ENCODE measurements at regions not wholly inside any gene's neighbourhood (a gene's known extent, or its start where the extent isn't known, plus 50 kb on each side); places are given as distances from the start of the nearest gene placed in this dataset.

- Histone ChIP-seq H3K4me1 (ENCODE audit: control insufficient read depth in 2 of 2, insufficient read depth in 1 of 2, low read depth in 1 of 2, low read length in 2 of 2) (peaks cover 0 to 5% of the 10 kb centered on the region in 2 donors), H3K23ac (ENCODE audit: low read depth, low read length, poor library complexity) (no peak overlapping the region), H2BK15ac (ENCODE audit: low read length) (no peak overlapping the region), H3K4ac (ENCODE audit: low read length) (no peak overlapping the region), H3K9ac (ENCODE audit: low read depth, low read length, poor library complexity) (no peak overlapping the region), H3K27me3 (ENCODE audit: control insufficient read depth in 3 of 3, insufficient read depth in 3 of 3, low read depth in 1 of 3, low read length in 3 of 3) (no peaks in the 10 kb centered on the region), H3K27ac (replicated peaks; ENCODE audit: low read length) (no peak overlapping the region), H3K79me1 (ENCODE audit: low read depth, low read length) (no peaks in the 10 kb centered on the region), H3K4me2 (ENCODE audit: insufficient read depth, low read length, poor library complexity, severe bottlenecking) (no peak overlapping the region), H2BK12ac (ENCODE audit: low read length) (no peak overlapping the region), H2AFZ (ENCODE audit: low read length) (no peak overlapping the region), H2BK5ac (ENCODE audit: low read length) (no peak overlapping the region), H3K36me3 (replicated peaks in 1 of 2; ENCODE audit: control insufficient read depth in 2 of 2, insufficient read depth in 2 of 2, low read length in 2 of 2) (no peaks in the 10 kb centered on the region), H3K18ac (ENCODE audit: low read length) (no peak overlapping the region), H4K91ac (ENCODE audit: low read depth, low read length, poor library complexity) (no peak overlapping the region), H3K4me3 (ENCODE audit: low read length in 2 of 2) (no peak overlapping the region), H3K9me3 (replicated peaks in 1 of 2; ENCODE audit: control insufficient read depth in 2 of 2, insufficient read depth in 1 of 2, low read depth in 1 of 2, low read length in 2 of 2) (no peaks in the 10 kb centered on the region), H3K14ac (ENCODE audit: low read length) (no peak overlapping the region), H4K8ac (ENCODE audit: low read depth, low read length) (no peak overlapping the region), H2AK5ac (ENCODE audit: low read depth, low read length) (no peak overlapping the region), H2BK120ac (ENCODE audit: low read depth, low read length) (no peak overlapping the region)
- WGBS, 2 donors (ENCODE audit: extremely low coverage in 2 of 2, insufficient read length in 2 of 2, insufficient replicate concordance in 1 of 2), result no CpG with 5 or more reads among the region's 2 CpGs
- DNase-seq (ENCODE audit: low spot score), result no peak
Measured at GRCh38 chr11:112363527-112363926, 102.9 kb upstream of the PLET1 start.

- no peak overlapping the region for H2BK12ac ChIP-seq (ENCODE audit: low read length)
- no peak overlapping the region for H3K18ac ChIP-seq (ENCODE audit: low read length)
- no peak overlapping the region for H3K23ac ChIP-seq (ENCODE audit: low read depth, low read length, poor library complexity)
- no peak overlapping the region for H2BK120ac ChIP-seq (ENCODE audit: low read depth, low read length)
- no CpG with 5 or more reads among the region's 7 CpGs for WGBS, 2 donors (ENCODE audit: extremely low coverage in 2 of 2, insufficient read length in 2 of 2, insufficient replicate concordance in 1 of 2)
- no peak overlapping the region for H2AFZ ChIP-seq (ENCODE audit: low read length)
- no peak overlapping the region for H2AK5ac ChIP-seq (ENCODE audit: low read depth, low read length)
- H4K91ac ChIP-seq (ENCODE audit: low read depth, low read length, poor library complexity), result no peak overlapping the region
- H3K27me3 ChIP-seq (ENCODE audit: control insufficient read depth in 3 of 3, insufficient read depth in 3 of 3, low read depth in 1 of 3, low read length in 3 of 3), result no peaks in the 10 kb centered on the region
- H3K4ac ChIP-seq (ENCODE audit: low read length), result no peak overlapping the region
- H4K8ac ChIP-seq (ENCODE audit: low read depth, low read length), result no peak overlapping the region
- H2BK15ac ChIP-seq (ENCODE audit: low read length), result no peak overlapping the region
- H3K27ac ChIP-seq (replicated peaks; ENCODE audit: low read length), result no peak overlapping the region
- H3K9me3 ChIP-seq (replicated peaks in 1 of 2; ENCODE audit: control insufficient read depth in 2 of 2, insufficient read depth in 1 of 2, low read depth in 1 of 2, low read length in 2 of 2), result no peaks in the 10 kb centered on the region
- H3K36me3 ChIP-seq (replicated peaks in 1 of 2; ENCODE audit: control insufficient read depth in 2 of 2, insufficient read depth in 2 of 2, low read length in 2 of 2), result no peaks in the 10 kb centered on the region
- no peak overlapping the region for H3K14ac ChIP-seq (ENCODE audit: low read length)
- H2BK5ac ChIP-seq (ENCODE audit: low read length), result no peak overlapping the region
- no peaks in the 10 kb centered on the region for H3K79me1 ChIP-seq (ENCODE audit: low read depth, low read length)
- no peak overlapping the region for H3K9ac ChIP-seq (ENCODE audit: low read depth, low read length, poor library complexity)
- DNase-seq (ENCODE audit: low spot score), result no peak
- H3K4me3 ChIP-seq (ENCODE audit: low read length in 2 of 2), result no peak overlapping the region
- no peak overlapping the region for H3K4me2 ChIP-seq (ENCODE audit: insufficient read depth, low read length, poor library complexity, severe bottlenecking)
- peaks cover 0 to 6% of the 10 kb centered on the region in 2 donors for H3K4me1 ChIP-seq (ENCODE audit: control insufficient read depth in 2 of 2, insufficient read depth in 1 of 2, low read depth in 1 of 2, low read length in 2 of 2)
Measured at GRCh38 chr11:112364962-112365481, 104.4 kb upstream of the PLET1 start.

- Histone ChIP-seq H2BK12ac (ENCODE audit: low read length) (no peak overlapping the region), H3K9me3 (replicated peaks in 1 of 2; ENCODE audit: control insufficient read depth in 2 of 2, insufficient read depth in 1 of 2, low read depth in 1 of 2, low read length in 2 of 2) (no peaks in the 10 kb centered on the region), H3K18ac (ENCODE audit: low read length) (no peak overlapping the region), H3K27ac (replicated peaks; ENCODE audit: low read length) (no peak overlapping the region), H3K4me2 (ENCODE audit: insufficient read depth, low read length, poor library complexity, severe bottlenecking) (no peak overlapping the region), H3K4me1 (ENCODE audit: control insufficient read depth in 2 of 2, insufficient read depth in 1 of 2, low read depth in 1 of 2, low read length in 2 of 2) (peaks cover 0 to 6% of the 10 kb centered on the region in 2 donors), H3K9ac (ENCODE audit: low read depth, low read length, poor library complexity) (no peak overlapping the region), H2AK5ac (ENCODE audit: low read depth, low read length) (no peak overlapping the region), H3K23ac (ENCODE audit: low read depth, low read length, poor library complexity) (no peak overlapping the region), H3K4ac (ENCODE audit: low read length) (no peak overlapping the region), H3K27me3 (ENCODE audit: control insufficient read depth in 3 of 3, insufficient read depth in 3 of 3, low read depth in 1 of 3, low read length in 3 of 3) (no peaks in the 10 kb centered on the region), H2BK15ac (ENCODE audit: low read length) (no peak overlapping the region), H2AFZ (ENCODE audit: low read length) (no peak overlapping the region), H3K79me1 (ENCODE audit: low read depth, low read length) (no peaks in the 10 kb centered on the region), H2BK5ac (ENCODE audit: low read length) (no peak overlapping the region), H4K8ac (ENCODE audit: low read depth, low read length) (no peak overlapping the region), H4K91ac (ENCODE audit: low read depth, low read length, poor library complexity) (no peak overlapping the region), H3K36me3 (replicated peaks in 1 of 2; ENCODE audit: control insufficient read depth in 2 of 2, insufficient read depth in 2 of 2, low read length in 2 of 2) (no peaks in the 10 kb centered on the region), H3K4me3 (ENCODE audit: low read length in 2 of 2) (no peak overlapping the region), H3K14ac (ENCODE audit: low read length) (no peak overlapping the region), H2BK120ac (ENCODE audit: low read depth, low read length) (no peak overlapping the region)
- DNase-seq (ENCODE audit: low spot score), result no peak
- no CpG with 5 or more reads among the region's 4 CpGs for WGBS, 2 donors (ENCODE audit: extremely low coverage in 2 of 2, insufficient read length in 2 of 2, insufficient replicate concordance in 1 of 2)
Measured at GRCh38 chr11:112366012-112366411, 105.4 kb upstream of the PLET1 start.

- no peak overlapping the region for H2BK120ac ChIP-seq (ENCODE audit: low read depth, low read length)
- H4K8ac ChIP-seq (ENCODE audit: low read depth, low read length), result no peak overlapping the region
- H3K9ac ChIP-seq (ENCODE audit: low read depth, low read length, poor library complexity), result no peak overlapping the region
- H2BK12ac ChIP-seq (ENCODE audit: low read length), result no peak overlapping the region
- peaks cover 0 to 4% of the 10 kb centered on the region in 2 donors for H3K4me1 ChIP-seq (ENCODE audit: control insufficient read depth in 2 of 2, insufficient read depth in 1 of 2, low read depth in 1 of 2, low read length in 2 of 2)
- no peak overlapping the region for H3K18ac ChIP-seq (ENCODE audit: low read length)
- H2BK15ac ChIP-seq (ENCODE audit: low read length), result no peak overlapping the region
- H3K9me3 ChIP-seq (replicated peaks in 1 of 2; ENCODE audit: control insufficient read depth in 2 of 2, insufficient read depth in 1 of 2, low read depth in 1 of 2, low read length in 2 of 2), result no peaks in the 10 kb centered on the region
- no peak overlapping the region for H2AK5ac ChIP-seq (ENCODE audit: low read depth, low read length)
- no peaks in the 10 kb centered on the region for H3K27me3 ChIP-seq (ENCODE audit: control insufficient read depth in 3 of 3, insufficient read depth in 3 of 3, low read depth in 1 of 3, low read length in 3 of 3)
- no peak overlapping the region for H3K27ac ChIP-seq (replicated peaks; ENCODE audit: low read length)
- H2BK5ac ChIP-seq (ENCODE audit: low read length), result no peak overlapping the region
- H3K14ac ChIP-seq (ENCODE audit: low read length), result no peak overlapping the region
- H3K79me1 ChIP-seq (ENCODE audit: low read depth, low read length), result no peaks in the 10 kb centered on the region
- no peak overlapping the region for H2AFZ ChIP-seq (ENCODE audit: low read length)
- H3K4me2 ChIP-seq (ENCODE audit: insufficient read depth, low read length, poor library complexity, severe bottlenecking), result no peak overlapping the region
- no CpG with 5 or more reads among the region's 3 CpGs for WGBS, 2 donors (ENCODE audit: extremely low coverage in 2 of 2, insufficient read length in 2 of 2, insufficient replicate concordance in 1 of 2)
- no peaks in the 10 kb centered on the region for H3K36me3 ChIP-seq (replicated peaks in 1 of 2; ENCODE audit: control insufficient read depth in 2 of 2, insufficient read depth in 2 of 2, low read length in 2 of 2)
- no peak for DNase-seq (ENCODE audit: low spot score)
- no peak overlapping the region for H3K4me3 ChIP-seq (ENCODE audit: low read length in 2 of 2)
- no peak overlapping the region for H4K91ac ChIP-seq (ENCODE audit: low read depth, low read length, poor library complexity)
- H3K23ac ChIP-seq (ENCODE audit: low read depth, low read length, poor library complexity), result no peak overlapping the region
- no peak overlapping the region for H3K4ac ChIP-seq (ENCODE audit: low read length)
Measured at GRCh38 chr11:112366777-112367176, 106.1 kb upstream of the PLET1 start.

Measured in neuronal stem cell (in vitro differentiated cells).